DOHH2 (cell line): ENCODE measurements at regions not wholly inside any gene's neighbourhood (a gene's known extent, or its start where the extent isn't known, plus 50 kb on each side); places are given as distances from the start of the nearest gene placed in this dataset.

ENCODE experiments used
- EZH2phosphoT487 ChIP-seq: fragments of 200-600 bp; sonication (generic); IDR thresholded peaks from 2 replicates; pipeline ENCODE4 v1.6.1; 2017; ENCODE audit warnings: borderline replicate concordance, mild to moderate bottlenecking, antibody characterized with exemption, low read length, moderate library complexity, mixed read lengths
- TF ChIP-seq, protein P1 (sequence below): fragments of 200-600 bp; sonication (generic); IDR thresholded peaks from one replicate; pipeline ENCODE4 v1.5.1; 2014; ENCODE audit warnings: antibody characterized with exemption, mild to moderate bottlenecking, low read depth, low read length; ENCODE audit not compliant: poor library complexity, severe bottlenecking

DNA sequence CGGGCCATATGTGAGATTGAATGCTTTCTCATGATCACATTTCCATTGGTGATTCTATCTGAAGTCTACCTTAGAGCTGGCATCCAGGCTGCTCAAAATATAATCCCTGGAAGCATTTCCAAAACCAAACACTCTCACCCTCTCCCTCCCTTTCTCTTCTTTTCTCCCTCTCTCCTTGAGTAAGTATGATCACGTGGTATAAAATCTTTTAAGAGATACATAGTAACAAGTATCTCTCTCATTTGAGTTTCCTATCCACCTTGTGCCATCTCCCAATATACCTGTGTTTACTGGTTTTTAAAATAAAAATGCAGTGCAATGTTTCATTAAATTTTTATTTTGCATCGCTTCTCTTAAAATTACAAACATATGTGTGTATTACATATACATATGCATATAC lies 350.9 kb upstream of the KCNH8 start:
- TF ChIP-seq, protein P1, sequence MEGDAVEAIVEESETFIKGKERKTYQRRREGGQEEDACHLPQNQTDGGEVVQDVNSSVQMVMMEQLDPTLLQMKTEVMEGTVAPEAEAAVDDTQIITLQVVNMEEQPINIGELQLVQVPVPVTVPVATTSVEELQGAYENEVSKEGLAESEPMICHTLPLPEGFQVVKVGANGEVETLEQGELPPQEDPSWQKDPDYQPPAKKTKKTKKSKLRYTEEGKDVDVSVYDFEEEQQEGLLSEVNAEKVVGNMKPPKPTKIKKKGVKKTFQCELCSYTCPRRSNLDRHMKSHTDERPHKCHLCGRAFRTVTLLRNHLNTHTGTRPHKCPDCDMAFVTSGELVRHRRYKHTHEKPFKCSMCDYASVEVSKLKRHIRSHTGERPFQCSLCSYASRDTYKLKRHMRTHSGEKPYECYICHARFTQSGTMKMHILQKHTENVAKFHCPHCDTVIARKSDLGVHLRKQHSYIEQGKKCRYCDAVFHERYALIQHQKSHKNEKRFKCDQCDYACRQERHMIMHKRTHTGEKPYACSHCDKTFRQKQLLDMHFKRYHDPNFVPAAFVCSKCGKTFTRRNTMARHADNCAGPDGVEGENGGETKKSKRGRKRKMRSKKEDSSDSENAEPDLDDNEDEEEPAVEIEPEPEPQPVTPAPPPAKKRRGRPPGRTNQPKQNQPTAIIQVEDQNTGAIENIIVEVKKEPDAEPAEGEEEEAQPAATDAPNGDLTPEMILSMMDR = no peak
- TF ChIP-seq EZH2phosphoT487 = no peak
